ENCODE measurements at regions not wholly inside any gene's neighbourhood (a gene's known extent, or its start where the extent isn't known, plus 50 kb on each side); places are given as distances from the start of the nearest gene placed in this dataset.

- no peak overlapping the region for H3K4me3 ChIP-seq (ENCODE audit: extremely low read depth in 1 of 4, insufficient read depth in 2 of 4, low read depth in 3 of 4, low read length in 4 of 4)
- H3K4ac ChIP-seq (replicated peaks; ENCODE audit: insufficient read length, low read depth, low read length), result no peak overlapping the region
- H3K27me3 ChIP-seq (replicated peaks in 1 of 4; ENCODE audit: control insufficient read depth in 3 of 4, extremely low read depth in 1 of 4, insufficient read depth in 3 of 4, low read length in 3 of 4), result no peaks in the 10 kb centered on the region
- H3K56ac ChIP-seq (replicated peaks; ENCODE audit: insufficient read length, low read depth, low read length), result no peak overlapping the region
- no peak overlapping the region for H3K9ac ChIP-seq (replicated peaks in 1 of 4; ENCODE audit: extremely low read depth in 1 of 4, low read depth in 3 of 4, low read length in 3 of 4)
- no peaks in the 10 kb centered on the region for H3K9me3 ChIP-seq (ENCODE audit: insufficient read depth in 2 of 2, low read depth in 1 of 2, low read length in 1 of 2)
- no peaks in the 10 kb centered on the region for H3K4me1 ChIP-seq (replicated peaks in 1 of 4; ENCODE audit: control insufficient read depth in 3 of 4, insufficient read depth in 4 of 4, low read length in 3 of 4)
- H4K5ac ChIP-seq (ENCODE audit: insufficient read length, low read depth, low read length), result no peak overlapping the region
- H2BK15ac ChIP-seq (ENCODE audit: low read length), result no peak overlapping the region
- no peaks in the 10 kb centered on the region for H3K36me3 ChIP-seq (ENCODE audit: control insufficient read depth in 2 of 4, insufficient read depth in 4 of 4, low read length in 3 of 4)
- ChIA-PET POLR2A (ENCODE audit: partially characterized antibody) (no interaction called here), CTCF (ENCODE audit: partially characterized antibody) (interaction anchor here (1.2 kb wide), 1 partner anchor 272 kb away, joined by 3 read pairs; no protein-coding TSS in a partner anchor)
- no peak overlapping the region for H3K14ac ChIP-seq (ENCODE audit: insufficient read length)
- H3K23me2 ChIP-seq (ENCODE audit: low read depth, low read length), result no peaks in the 10 kb centered on the region
- H4K91ac ChIP-seq (replicated peaks; ENCODE audit: insufficient read length, low read length), result no peak overlapping the region
- FAIRE-seq (no peak), DNase-seq (ENCODE audit: low read depth in 1 of 2, low spot score in 2 of 2) (no peak)
- H2AK5ac ChIP-seq (ENCODE audit: low read depth, low read length), result no peak overlapping the region
- TF ChIP-seq TBP (IDR thresholded peaks at IDR 0.05; ENCODE audit: low read depth, low read length), result no peak
- no peak for TF ChIP-seq KDM1A (IDR thresholded peaks at IDR 0.05; ENCODE audit: borderline replicate concordance, low read length)
- H4K8ac ChIP-seq (ENCODE audit: extremely low read depth, insufficient read depth, low read length), result no peak overlapping the region
- no peak overlapping the region for H3K18ac ChIP-seq (ENCODE audit: extremely low read depth, low read length)
- H2BK120ac ChIP-seq (replicated peaks; ENCODE audit: low read depth, low read length), result no peak overlapping the region
- H2BK20ac ChIP-seq (ENCODE audit: low read length), result no peak overlapping the region
- no peaks in the 10 kb centered on the region for H3K79me2 ChIP-seq (ENCODE audit: control insufficient read depth in 1 of 2, insufficient read depth in 2 of 2, low read length in 2 of 2)
- no peak overlapping the region for H2BK12ac ChIP-seq (ENCODE audit: low read depth, low read length)
- H3K79me1 ChIP-seq (ENCODE audit: low read depth, low read length), result no peaks in the 10 kb centered on the region
- no peak overlapping the region for H3K4me2 ChIP-seq (ENCODE audit: insufficient read depth in 1 of 2, low read depth in 2 of 2, low read length in 2 of 2)
- no peaks in the 10 kb centered on the region for H4K20me1 ChIP-seq (replicated peaks in 1 of 2; ENCODE audit: control insufficient read depth in 1 of 2, insufficient read depth in 2 of 2, low read length in 2 of 2)
- 94% methylated on average over 3 of the region's 3 CpGs; no CpG with 5 or more reads in 1 of the 2 experiments for WGBS, 2 experiments (ENCODE audit: extremely low coverage in 1 of 2, insufficient coverage in 1 of 2, insufficient read length in 1 of 2, insufficient replicate concordance in 2 of 2, low coverage in 1 of 2, low lambda C conversion rate in 2 of 2, missing lambda C conversion rate in 1 of 2)
- H3K23ac ChIP-seq (ENCODE audit: insufficient read length), result no peak overlapping the region
- H2AFZ ChIP-seq (ENCODE audit: low read length), result no peak overlapping the region
- no peak overlapping the region for H2BK5ac ChIP-seq (ENCODE audit: low read depth, low read length)
- H3K27ac ChIP-seq (ENCODE audit: low read depth, low read length), result no peak overlapping the region
These were observed 528.2 kb downstream of the MRPL39 start for GRCh38 chr21:25079053-25079452.
